ENCODE measurements at regions not wholly inside any gene's neighbourhood (a gene's known extent, or its start where the extent isn't known, plus 50 kb on each side); places are given as distances from the start of the nearest gene placed in this dataset.

DNA sequence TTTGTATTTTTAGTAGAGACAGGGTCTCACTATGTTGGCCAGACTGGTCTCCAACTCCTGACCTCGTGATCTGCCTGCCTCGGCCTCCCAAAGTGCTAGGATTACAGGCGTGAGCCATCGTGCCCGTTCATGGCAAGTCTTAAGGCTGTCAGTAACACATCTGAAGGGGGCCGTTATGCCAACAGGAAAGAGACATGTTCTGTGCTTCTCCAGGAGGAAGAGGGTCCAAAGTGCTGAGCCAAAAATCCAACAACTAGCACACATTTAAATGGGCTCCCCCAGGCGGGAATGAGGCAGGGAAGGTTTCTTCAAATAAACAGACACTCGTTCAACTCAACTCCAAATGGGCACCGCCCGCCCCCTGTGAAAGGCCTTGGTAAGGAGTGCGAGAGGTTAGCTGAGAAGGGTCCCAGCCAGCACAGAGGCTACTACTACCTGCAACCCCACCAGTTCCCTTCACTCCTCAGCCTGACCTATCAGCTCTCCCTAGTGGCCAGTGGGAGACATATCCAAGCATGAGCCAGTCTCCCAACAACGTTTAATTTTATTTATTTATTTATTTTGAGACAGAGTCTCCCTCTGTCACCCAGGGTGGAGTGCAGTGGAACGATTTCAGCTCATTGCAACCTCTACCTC, 84.1 kb upstream of the DMRT1 start:
- H3K23me2 ChIP-seq (ENCODE audit: low read depth, low read length): no peaks in the 10 kb centered on the region
- H3K36me3 ChIP-seq (ENCODE audit: control insufficient read depth in 2 of 4, insufficient read depth in 4 of 4, low read length in 3 of 4): no peaks in the 10 kb centered on the region
- no peaks in the 10 kb centered on the region for H3K79me2 ChIP-seq (ENCODE audit: control insufficient read depth in 1 of 2, insufficient read depth in 2 of 2, low read length in 2 of 2)
- POLR2A ChIA-PET (ENCODE audit: partially characterized antibody): no interaction called here
- no peak overlapping the region for H3K4me2 ChIP-seq (ENCODE audit: insufficient read depth in 1 of 2, low read depth in 2 of 2, low read length in 2 of 2)
- H2BK12ac ChIP-seq (ENCODE audit: low read depth, low read length): no peak overlapping the region
- H3K9ac ChIP-seq (replicated peaks in 1 of 4; ENCODE audit: extremely low read depth in 1 of 4, low read depth in 3 of 4, low read length in 3 of 4): no peak overlapping the region
- no peak overlapping the region for H4K5ac ChIP-seq (ENCODE audit: insufficient read length, low read depth, low read length)
- WGBS, 2 experiments (ENCODE audit: extremely low coverage in 1 of 2, insufficient coverage in 1 of 2, insufficient read length in 1 of 2, insufficient replicate concordance in 2 of 2, low coverage in 1 of 2, low lambda C conversion rate in 2 of 2, missing lambda C conversion rate in 1 of 2): 71% methylated on average over 13 of the region's 13 CpGs; no CpG with 5 or more reads in 1 of the 2 experiments
- H3K18ac ChIP-seq (ENCODE audit: extremely low read depth, low read length): no peak overlapping the region
- no peak overlapping the region for H3K14ac ChIP-seq (ENCODE audit: insufficient read length)
- no peak overlapping the region for H3K56ac ChIP-seq (replicated peaks; ENCODE audit: insufficient read length, low read depth, low read length)
- no peaks in the 10 kb centered on the region for H3K4me1 ChIP-seq (replicated peaks in 1 of 4; ENCODE audit: control insufficient read depth in 3 of 4, insufficient read depth in 4 of 4, low read length in 3 of 4)
- CTCF ChIA-PET (ENCODE audit: partially characterized antibody): interaction anchor here (0.7 to 15.3 kb wide), 30 partner anchors 8 to 412 kb away, joined by 3 to 195 read pairs (median 4); no protein-coding TSS in a partner anchor
- no peak overlapping the region for H2AFZ ChIP-seq (ENCODE audit: low read length)
- no peaks in the 10 kb centered on the region for H3K79me1 ChIP-seq (ENCODE audit: low read depth, low read length)
- DNase-seq (ENCODE audit: low read depth in 1 of 2, low spot score in 2 of 2) (peak; percentile 57 to 67), FAIRE-seq (no peak)
- no peaks in the 10 kb centered on the region for H3K9me3 ChIP-seq (ENCODE audit: insufficient read depth in 2 of 2, low read depth in 1 of 2, low read length in 1 of 2)
- H4K91ac ChIP-seq (replicated peaks; ENCODE audit: insufficient read length, low read length): no peak overlapping the region
- no peak overlapping the region for H3K27ac ChIP-seq (ENCODE audit: low read depth, low read length)
- no peaks in the 10 kb centered on the region for H3K27me3 ChIP-seq (replicated peaks in 1 of 4; ENCODE audit: control insufficient read depth in 3 of 4, extremely low read depth in 1 of 4, insufficient read depth in 3 of 4, low read length in 3 of 4)
- no peak overlapping the region for H2BK5ac ChIP-seq (ENCODE audit: low read depth, low read length)
- H4K8ac ChIP-seq (ENCODE audit: extremely low read depth, insufficient read depth, low read length): no peak overlapping the region
- no peak overlapping the region for H2BK120ac ChIP-seq (replicated peaks; ENCODE audit: low read depth, low read length)
- no peak overlapping the region for H3K4ac ChIP-seq (replicated peaks; ENCODE audit: insufficient read length, low read depth, low read length)
- H2BK20ac ChIP-seq (ENCODE audit: low read length): no peak overlapping the region
- H3K4me3 ChIP-seq (ENCODE audit: extremely low read depth in 1 of 4, insufficient read depth in 2 of 4, low read depth in 3 of 4, low read length in 4 of 4): no peak overlapping the region
- no peak overlapping the region for H2BK15ac ChIP-seq (ENCODE audit: low read length)
- no peaks in the 10 kb centered on the region for H4K20me1 ChIP-seq (replicated peaks in 1 of 2; ENCODE audit: control insufficient read depth in 1 of 2, insufficient read depth in 2 of 2, low read length in 2 of 2)
- H3K23ac ChIP-seq (ENCODE audit: insufficient read length): no peak overlapping the region
- H2AK5ac ChIP-seq (ENCODE audit: low read depth, low read length): no peak overlapping the region
- TF ChIP-seq RXRA (IDR thresholded peaks at IDR 0.05; ENCODE audit: insufficient read depth, low read depth, low read length): no peak
- no peak for TF ChIP-seq POLR2A (IDR thresholded peaks at IDR 0.05; ENCODE audit: control extremely low read depth in 1 of 2, low read depth in 2 of 2, low read length in 2 of 2)
- TF ChIP-seq MAFK (IDR thresholded peaks at IDR 0.05; ENCODE audit: low read depth, low read length): no peak
- no peak for TF ChIP-seq SIRT6 (IDR thresholded peaks at IDR 0.05; ENCODE audit: low read length)
- TF ChIP-seq CEBPB (IDR thresholded peaks at IDR 0.05; ENCODE audit: low read depth, low read length): no peak
- TF ChIP-seq HDAC2 (IDR thresholded peaks at IDR 0.05; ENCODE audit: borderline replicate concordance in 1 of 2, low read depth in 2 of 2, low read length in 2 of 2): no peak
- no peak for TF ChIP-seq SP2 (IDR thresholded peaks at IDR 0.05; ENCODE audit: low read length)
- no peak for TF ChIP-seq NANOG (IDR thresholded peaks at IDR 0.05; ENCODE audit: insufficient read depth, low read depth, low read length, poor library complexity, severe bottlenecking)
- TF ChIP-seq RNF2 (IDR thresholded peaks at IDR 0.05; ENCODE audit: borderline replicate concordance, low read depth, low read length, missing control alignments, poor library complexity, severe bottlenecking): no peak
- TF ChIP-seq TEAD4 (IDR thresholded peaks at IDR 0.05; ENCODE audit: low read depth, low read length): no peak
- TF ChIP-seq, protein P1, sequence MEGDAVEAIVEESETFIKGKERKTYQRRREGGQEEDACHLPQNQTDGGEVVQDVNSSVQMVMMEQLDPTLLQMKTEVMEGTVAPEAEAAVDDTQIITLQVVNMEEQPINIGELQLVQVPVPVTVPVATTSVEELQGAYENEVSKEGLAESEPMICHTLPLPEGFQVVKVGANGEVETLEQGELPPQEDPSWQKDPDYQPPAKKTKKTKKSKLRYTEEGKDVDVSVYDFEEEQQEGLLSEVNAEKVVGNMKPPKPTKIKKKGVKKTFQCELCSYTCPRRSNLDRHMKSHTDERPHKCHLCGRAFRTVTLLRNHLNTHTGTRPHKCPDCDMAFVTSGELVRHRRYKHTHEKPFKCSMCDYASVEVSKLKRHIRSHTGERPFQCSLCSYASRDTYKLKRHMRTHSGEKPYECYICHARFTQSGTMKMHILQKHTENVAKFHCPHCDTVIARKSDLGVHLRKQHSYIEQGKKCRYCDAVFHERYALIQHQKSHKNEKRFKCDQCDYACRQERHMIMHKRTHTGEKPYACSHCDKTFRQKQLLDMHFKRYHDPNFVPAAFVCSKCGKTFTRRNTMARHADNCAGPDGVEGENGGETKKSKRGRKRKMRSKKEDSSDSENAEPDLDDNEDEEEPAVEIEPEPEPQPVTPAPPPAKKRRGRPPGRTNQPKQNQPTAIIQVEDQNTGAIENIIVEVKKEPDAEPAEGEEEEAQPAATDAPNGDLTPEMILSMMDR (IDR thresholded peaks at IDR 0.05; ENCODE audit: control extremely low read depth in 1 of 3, insufficient read depth in 1 of 3, low read depth in 1 of 3, low read length in 3 of 3): peak; percentile 70 to 89 (median 74)

All from H1 (cell line).